ENCODE measurements at regions not wholly inside any gene's neighbourhood (a gene's known extent, or its start where the extent isn't known, plus 50 kb on each side); places are given as distances from the start of the nearest gene placed in this dataset.

DNA sequence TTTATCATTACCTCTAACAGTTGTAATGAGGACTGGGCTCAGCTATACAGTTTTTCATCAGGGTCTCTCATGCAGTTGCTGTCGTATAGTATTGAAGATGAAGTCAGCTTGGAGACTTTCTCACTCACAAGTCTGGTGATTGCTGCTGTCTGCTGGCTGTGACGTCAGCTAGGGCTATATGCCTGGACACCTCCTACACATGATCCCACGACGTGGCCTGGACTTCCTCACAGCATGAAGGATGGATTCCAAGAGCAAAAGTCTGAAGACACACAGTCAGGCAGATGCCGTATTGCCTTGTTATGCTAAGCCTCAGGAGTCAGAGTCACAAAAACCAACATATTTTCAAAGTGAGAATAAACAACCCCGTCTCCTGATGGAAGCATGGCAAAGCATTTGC, 193.3 kb downstream of the LURAP1L start:
- CTCF ChIA-PET, result no interaction called here

GRCh38 chr9:12972608-12973589, 198.1 kb downstream of the LURAP1L start:
- ChIA-PET CTCF (no interaction called here), POLR2A (no interaction called here)
- DNase-seq (ENCODE audit: low read depth, low spot score), result no peak
- Histone ChIP-seq H3K27me3 (ENCODE audit: control insufficient read depth, insufficient read depth, low read length) (no peaks in the 10 kb centered on the region), H3K4me3 (ENCODE audit: low read depth, low read length) (no peak overlapping the region), H3K9me3 (ENCODE audit: control insufficient read depth, insufficient read depth, low read length) (no peaks in the 10 kb centered on the region), H3K27ac (ENCODE audit: low read depth, low read length) (no peak overlapping the region)
- TF ChIP-seq, protein P1, sequence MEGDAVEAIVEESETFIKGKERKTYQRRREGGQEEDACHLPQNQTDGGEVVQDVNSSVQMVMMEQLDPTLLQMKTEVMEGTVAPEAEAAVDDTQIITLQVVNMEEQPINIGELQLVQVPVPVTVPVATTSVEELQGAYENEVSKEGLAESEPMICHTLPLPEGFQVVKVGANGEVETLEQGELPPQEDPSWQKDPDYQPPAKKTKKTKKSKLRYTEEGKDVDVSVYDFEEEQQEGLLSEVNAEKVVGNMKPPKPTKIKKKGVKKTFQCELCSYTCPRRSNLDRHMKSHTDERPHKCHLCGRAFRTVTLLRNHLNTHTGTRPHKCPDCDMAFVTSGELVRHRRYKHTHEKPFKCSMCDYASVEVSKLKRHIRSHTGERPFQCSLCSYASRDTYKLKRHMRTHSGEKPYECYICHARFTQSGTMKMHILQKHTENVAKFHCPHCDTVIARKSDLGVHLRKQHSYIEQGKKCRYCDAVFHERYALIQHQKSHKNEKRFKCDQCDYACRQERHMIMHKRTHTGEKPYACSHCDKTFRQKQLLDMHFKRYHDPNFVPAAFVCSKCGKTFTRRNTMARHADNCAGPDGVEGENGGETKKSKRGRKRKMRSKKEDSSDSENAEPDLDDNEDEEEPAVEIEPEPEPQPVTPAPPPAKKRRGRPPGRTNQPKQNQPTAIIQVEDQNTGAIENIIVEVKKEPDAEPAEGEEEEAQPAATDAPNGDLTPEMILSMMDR (IDR thresholded peaks at IDR 0.05; ENCODE audit: low read depth, low read length), result no peak

More for the DNA sequence above, 193.3 kb downstream of the LURAP1L start:
- no peaks in the 10 kb centered on the region for H3K9me3 ChIP-seq (ENCODE audit: control insufficient read depth, insufficient read depth, low read length)
- POLR2A ChIA-PET, result no interaction called here
- TF ChIP-seq, protein P1 (IDR thresholded peaks at IDR 0.05; ENCODE audit: low read depth, low read length), result no peak
- H3K4me3 ChIP-seq (ENCODE audit: low read depth, low read length), result no peak overlapping the region
- no peak overlapping the region for H3K27ac ChIP-seq (ENCODE audit: low read depth, low read length)
- no peak for DNase-seq (ENCODE audit: low read depth, low spot score)
- no peaks in the 10 kb centered on the region for H3K27me3 ChIP-seq (ENCODE audit: control insufficient read depth, insufficient read depth, low read length)

GRCh38 chr9:12973710-12974109, 198.9 kb downstream of the LURAP1L start:
- TF ChIP-seq, protein P1 (IDR thresholded peaks at IDR 0.05; ENCODE audit: low read depth, low read length), result no peak
- no peak for DNase-seq (ENCODE audit: low read depth, low spot score)
- H3K27me3 ChIP-seq (ENCODE audit: control insufficient read depth, insufficient read depth, low read length), result no peaks in the 10 kb centered on the region
- POLR2A ChIA-PET, result no interaction called here
- CTCF ChIA-PET, result no interaction called here
- H3K27ac ChIP-seq (ENCODE audit: low read depth, low read length), result no peak overlapping the region
- H3K9me3 ChIP-seq (ENCODE audit: control insufficient read depth, insufficient read depth, low read length), result no peaks in the 10 kb centered on the region
- H3K4me3 ChIP-seq (ENCODE audit: low read depth, low read length), result no peak overlapping the region

- CTCF ChIA-PET, result interaction anchor here (1.3 kb wide), 1 partner anchor 13 kb away, joined by 3 read pairs; no protein-coding TSS in a partner anchor
- POLR2A ChIA-PET, result no interaction called here
Observed at GRCh38 chr9:12974671-12975070, 199.9 kb downstream of the LURAP1L start.

More at GRCh38 chr9:12974671-12975070, 199.9 kb downstream of the LURAP1L start:
- Histone ChIP-seq H3K4me3 (ENCODE audit: low read depth, low read length) (no peak overlapping the region), H3K27me3 (ENCODE audit: control insufficient read depth, insufficient read depth, low read length) (no peaks in the 10 kb centered on the region), H3K27ac (ENCODE audit: low read depth, low read length) (no peak overlapping the region), H3K9me3 (ENCODE audit: control insufficient read depth, insufficient read depth, low read length) (no peaks in the 10 kb centered on the region)
- TF ChIP-seq, protein P1 (IDR thresholded peaks at IDR 0.05; ENCODE audit: low read depth, low read length), result no peak
- no peak for DNase-seq (ENCODE audit: low read depth, low spot score)

Measured in AG04450 (cell line).